ENCODE measurements at regions not wholly inside any gene's neighbourhood (a gene's known extent, or its start where the extent isn't known, plus 50 kb on each side); places are given as distances from the start of the nearest gene placed in this dataset.

- no peak overlapping the region for H3K27ac ChIP-seq (ENCODE audit: low read length)
- no peaks in the 10 kb centered on the region for H3K9me3 ChIP-seq (ENCODE audit: low read length)
- no peak overlapping the region for H3K4me2 ChIP-seq (ENCODE audit: low read length)
- no peaks in the 10 kb centered on the region for H3K36me3 ChIP-seq (ENCODE audit: insufficient read depth, low read length)
- peaks cover 3% of the 10 kb centered on the region for H3K79me2 ChIP-seq (replicated peaks; ENCODE audit: insufficient read depth, low read length)
- H3K9me2 ChIP-seq (ENCODE audit: insufficient read depth, low read length): no peaks in the 10 kb centered on the region
- no peak overlapping the region for H3K4me3 ChIP-seq (ENCODE audit: low read length)
- no peaks in the 10 kb centered on the region for H3K27me3 ChIP-seq (ENCODE audit: insufficient read depth, low read depth, low read length)
- H2AFZ ChIP-seq (ENCODE audit: low read depth, low read length): no peak overlapping the region
- TF ChIP-seq EZH2 (IDR thresholded peaks at IDR 0.05; ENCODE audit: borderline replicate concordance, insufficient read depth, low read length, poor library complexity, severe bottlenecking) (no peak), RAD21 (conservative IDR thresholded peaks at IDR 0.05) (no peak), POLR2AphosphoS5 (IDR thresholded peaks at IDR 0.05) (no peak), CTCF (IDR thresholded peaks at IDR 0.05; ENCODE audit: poor library complexity, severe bottlenecking) (no peak), MXI1 (conservative IDR thresholded peaks at IDR 0.05; ENCODE audit: poor library complexity, severe bottlenecking) (no peak), REST (IDR thresholded peaks at IDR 0.05; ENCODE audit: borderline replicate concordance) (no peak), EP300 (conservative IDR thresholded peaks at IDR 0.05; ENCODE audit: poor library complexity, severe bottlenecking) (no peak), SMC3 (conservative IDR thresholded peaks at IDR 0.05; ENCODE audit: poor library complexity) (no peak), TAF1 (IDR thresholded peaks at IDR 0.05; ENCODE audit: low read depth) (no peak)
- no peaks in the 10 kb centered on the region for H3F3A ChIP-seq (ENCODE audit: insufficient read depth, low read length, poor library complexity, severe bottlenecking)
- no peaks in the 10 kb centered on the region for H4K20me1 ChIP-seq (ENCODE audit: insufficient read depth)
- no peak overlapping the region for H3K9ac ChIP-seq (ENCODE audit: low read length)
Measured at GRCh38 chr2:134148843-134149472, 104.9 kb upstream of the MGAT5 start.

- no peaks in the 10 kb centered on the region for H4K20me1 ChIP-seq (ENCODE audit: insufficient read depth)
- TF ChIP-seq EZH2 (IDR thresholded peaks at IDR 0.05; ENCODE audit: borderline replicate concordance, insufficient read depth, low read length, poor library complexity, severe bottlenecking): no peak
- no peak for TF ChIP-seq REST (IDR thresholded peaks at IDR 0.05; ENCODE audit: borderline replicate concordance)
- no peak for TF ChIP-seq SMC3 (conservative IDR thresholded peaks at IDR 0.05; ENCODE audit: poor library complexity)
- no peak for TF ChIP-seq CTCF (IDR thresholded peaks at IDR 0.05; ENCODE audit: poor library complexity, severe bottlenecking)
- no peak for TF ChIP-seq POLR2AphosphoS5 (IDR thresholded peaks at IDR 0.05)
- TF ChIP-seq RAD21 (conservative IDR thresholded peaks at IDR 0.05): no peak
- TF ChIP-seq MXI1 (conservative IDR thresholded peaks at IDR 0.05; ENCODE audit: poor library complexity, severe bottlenecking): no peak
- TF ChIP-seq EP300 (conservative IDR thresholded peaks at IDR 0.05; ENCODE audit: poor library complexity, severe bottlenecking): no peak
- TF ChIP-seq TAF1 (IDR thresholded peaks at IDR 0.05; ENCODE audit: low read depth): no peak
Measured at GRCh38 chr2:134149904-134150303, 104.0 kb upstream of the MGAT5 start.

More at GRCh38 chr2:134149904-134150303, 104.0 kb upstream of the MGAT5 start:
- H3K9ac ChIP-seq (ENCODE audit: low read length): no peak overlapping the region
- no peak overlapping the region for H3K4me3 ChIP-seq (ENCODE audit: low read length)
- H3K4me2 ChIP-seq (ENCODE audit: low read length): no peak overlapping the region
- H3K27me3 ChIP-seq (ENCODE audit: insufficient read depth, low read depth, low read length): no peaks in the 10 kb centered on the region
- H3K27ac ChIP-seq (ENCODE audit: low read length): no peak overlapping the region
- H3K9me2 ChIP-seq (ENCODE audit: insufficient read depth, low read length): no peaks in the 10 kb centered on the region
- H3K79me2 ChIP-seq (replicated peaks; ENCODE audit: insufficient read depth, low read length): peaks cover 3% of the 10 kb centered on the region
- no peaks in the 10 kb centered on the region for H3F3A ChIP-seq (ENCODE audit: insufficient read depth, low read length, poor library complexity, severe bottlenecking)
- H2AFZ ChIP-seq (ENCODE audit: low read depth, low read length): no peak overlapping the region
- H3K9me3 ChIP-seq (ENCODE audit: low read length): no peaks in the 10 kb centered on the region
- H3K36me3 ChIP-seq (ENCODE audit: insufficient read depth, low read length): no peaks in the 10 kb centered on the region
